Gastroesophageal sphincter (tissue), 3 donors: ENCODE measurements at regions not wholly inside any gene's neighbourhood (a gene's known extent, or its start where the extent isn't known, plus 50 kb on each side); places are given as distances from the start of the nearest gene placed in this dataset.

Experiments used
- CTCF ChIP-seq, 4 experiments: fragments of 200-600 bp in 2 of 4; fragments of 450-650 bp in 2 of 4; sonication (generic) in 1 of 4; IDR thresholded peaks; one replicate each; pipeline ENCODE4 v1.5.1; 2017 to 2019; ENCODE audit warnings: antibody characterized with exemption in 4 of 4, mild to moderate bottlenecking in 2 of 4, moderate library complexity in 2 of 4
- EP300 ChIP-seq: sonication (generic); formaldehyde crosslinking; IDR thresholded peaks from one replicate; pipeline ENCODE4 v1.6.1; 2017; ENCODE audit warnings: antibody characterized with exemption, mild to moderate bottlenecking
- POLR2A ChIP-seq, 2 donors: fragments of 450-650 bp; IDR thresholded peaks; one replicate each; pipeline ENCODE4 v1.6.1; 2017; ENCODE audit warnings: antibody characterized with exemption in 2 of 2, mild to moderate bottlenecking in 2 of 2, moderate library complexity in 1 of 2
- POLR2AphosphoS5 ChIP-seq: sonication (generic); formaldehyde crosslinking; IDR thresholded peaks from one replicate; pipeline ENCODE4 v1.6.1; 2017; ENCODE audit warnings: antibody characterized with exemption

- TF ChIP-seq CTCF (IDR thresholded peaks at IDR 0.05) = no peak
- TF ChIP-seq POLR2A (IDR thresholded peaks at IDR 0.05) = no peak
- TF ChIP-seq EP300 = no peak
- no peak for TF ChIP-seq POLR2AphosphoS5
Measured at GRCh38 chr9:84587153-84587552, 82.4 kb upstream of the NTRK2 start.
